WTC11 (cell line): ENCODE measurements at regions not wholly inside any gene's neighbourhood (a gene's known extent, or its start where the extent isn't known, plus 50 kb on each side); places are given as distances from the start of the nearest gene placed in this dataset.

ENCODE experiments used
- ATAC-seq: fragments of 200-7000 bp; cut with Tn5 transposase; 2 replicates; pipeline ENCODE4 v1.10.0; 2021; ENCODE audit warnings: mild to moderate bottlenecking, moderate library complexity
- CTCF ChIA-PET: fragments of 300-600 bp; sonication (Branson Sonifier 250); formaldehyde crosslinking; loops from one replicate; lab custom pipeline; 2021; ENCODE audit warnings: antibody characterized with exemption; lab: Charles Lee
- POLR2A ChIA-PET: fragments of 350-600 bp; sonication (Branson Sonifier 250); formaldehyde crosslinking; loops from one replicate; lab custom pipeline; 2021; ENCODE audit warnings: antibody characterized with exemption; lab: Charles Lee
- DNase-seq: peaks from one replicate; pipeline ENCODE4 v3.0.0; 2021; ENCODE audit warnings: low spot score
- H3K27ac Mint-ChIP-seq: 2 replicates; pipeline ENCODE4 v1.8.0; 2021; ENCODE audit warnings: mixed read lengths
- H3K27me3 Mint-ChIP-seq: 2 replicates; pipeline ENCODE4 v1.8.0; 2021; ENCODE audit warnings: low read depth, mild to moderate bottlenecking, moderate library complexity, mixed read lengths
- H3K36me3 Mint-ChIP-seq: 2 replicates; pipeline ENCODE4 v1.8.0; 2021; ENCODE audit warnings: mixed read lengths
- H3K4me1 Mint-ChIP-seq: 2 replicates; pipeline ENCODE4 v1.8.0; 2022; ENCODE audit warnings: mixed read lengths
- H3K4me3 Mint-ChIP-seq: 2 replicates; pipeline ENCODE4 v1.8.0; 2021; ENCODE audit warnings: mild to moderate bottlenecking, moderate library complexity, mixed read lengths
- H3K9me3 Mint-ChIP-seq: 2 replicates; pipeline ENCODE4 v1.8.0; 2021; ENCODE audit warnings: mixed read lengths
- ARID4B ChIP-seq: sonication (generic); formaldehyde crosslinking; IDR thresholded peaks from 2 replicates; pipeline ENCODE4 v1.8.0; 2023; ENCODE audit warnings: missing genetic modification reagents, mild to moderate bottlenecking, borderline replicate concordance
- ATF1 ChIP-seq: sonication (generic); formaldehyde crosslinking; IDR thresholded peaks from 2 replicates; pipeline ENCODE4 v1.8.1; 2023; ENCODE audit warnings: mild to moderate bottlenecking, moderate library complexity, missing genetic modification reagents
- ATF6 ChIP-seq: sonication (generic); formaldehyde crosslinking; IDR thresholded peaks from 2 replicates; pipeline ENCODE4 v1.8.1; 2023; ENCODE audit warnings: mild to moderate bottlenecking, missing genetic modification reagents
- CREB1 ChIP-seq: sonication (generic); formaldehyde crosslinking; IDR thresholded peaks from 2 replicates; pipeline ENCODE4 v1.8.0; 2023; ENCODE audit warnings: mild to moderate bottlenecking, missing genetic modification reagents
- CREM ChIP-seq: sonication (generic); formaldehyde crosslinking; IDR thresholded peaks from 2 replicates; pipeline ENCODE4 v1.8.1; 2022; ENCODE audit warnings: mild to moderate bottlenecking, missing genetic modification reagents, moderate library complexity
- E2F5 ChIP-seq: sonication (generic); formaldehyde crosslinking; IDR thresholded peaks from 2 replicates; pipeline ENCODE4 v1.8.1; 2022; ENCODE audit warnings: mild to moderate bottlenecking, moderate library complexity, missing genetic modification reagents
- FOXJ3 ChIP-seq: sonication (generic); formaldehyde crosslinking; IDR thresholded peaks from 2 replicates; pipeline ENCODE4 v1.9.0; 2021; ENCODE audit warnings: missing genetic modification reagents, mild to moderate bottlenecking, borderline replicate concordance
- GABPB1 ChIP-seq: sonication (generic); formaldehyde crosslinking; IDR thresholded peaks from 2 replicates; pipeline ENCODE4 v1.8.1; 2023; ENCODE audit warnings: mild to moderate bottlenecking, missing genetic modification reagents
- GTF2I ChIP-seq: fragments of 250-450 bp; sonication (Bioruptor Pico); conservative IDR thresholded peaks from 2 replicates; pipeline ENCODE4 v1.4.0; 2021; ENCODE audit warnings: mild to moderate bottlenecking
- NR2C2 ChIP-seq: sonication (generic); formaldehyde crosslinking; IDR thresholded peaks from 2 replicates; pipeline ENCODE4 v1.8.0; 2022; ENCODE audit warnings: mild to moderate bottlenecking, missing genetic modification reagents
- SOX15 ChIP-seq: fragments of 250-450 bp; sonication (Bioruptor Pico); IDR thresholded peaks from 2 replicates; pipeline ENCODE4 v1.9.0; 2021; ENCODE audit warnings: mild to moderate bottlenecking
- TEAD1 ChIP-seq: sonication (generic); formaldehyde crosslinking; IDR thresholded peaks from 2 replicates; pipeline ENCODE4 v1.8.0; 2022; ENCODE audit warnings: mild to moderate bottlenecking, missing genetic modification reagents
- ZMAT4 ChIP-seq: fragments of 250-450 bp; sonication (Bioruptor Pico); IDR thresholded peaks from 2 replicates; pipeline ENCODE4 v1.9.0; 2021; ENCODE audit warnings: mild to moderate bottlenecking
- ZNF219 ChIP-seq: sonication (generic); formaldehyde crosslinking; IDR thresholded peaks from 2 replicates; pipeline ENCODE4 v1.8.0; 2023; ENCODE audit warnings: missing genetic modification reagents, mild to moderate bottlenecking, borderline replicate concordance
- ZNF512 ChIP-seq: sonication (generic); formaldehyde crosslinking; IDR thresholded peaks from 2 replicates; pipeline ENCODE4 v1.8.1; 2022; ENCODE audit warnings: missing genetic modification reagents, borderline replicate concordance
- TF ChIP-seq, protein P1 (sequence below): sonication (generic); formaldehyde crosslinking; IDR thresholded peaks from 2 replicates; pipeline ENCODE4 v1.8.1; 2023; ENCODE audit warnings: mild to moderate bottlenecking, moderate library complexity, missing genetic modification reagents
- TF ChIP-seq, protein P2 (sequence below): sonication (generic); formaldehyde crosslinking; conservative IDR thresholded peaks from 2 replicates; pipeline ENCODE4 v1.8.1; 2022; ENCODE audit warnings: mild to moderate bottlenecking, missing genetic modification reagents
- TF ChIP-seq, protein P3 (sequence below): sonication (generic); formaldehyde crosslinking; conservative IDR thresholded peaks from 2 replicates; pipeline ENCODE4 v1.8.1; 2023; ENCODE audit warnings: mild to moderate bottlenecking, low read depth, missing genetic modification reagents, moderate library complexity
- TF ChIP-seq, protein P4 (sequence below): sonication (generic); formaldehyde crosslinking; IDR thresholded peaks from 2 replicates; pipeline ENCODE4 v1.8.0; 2022; ENCODE audit warnings: mild to moderate bottlenecking, missing genetic modification reagents

DNA sequence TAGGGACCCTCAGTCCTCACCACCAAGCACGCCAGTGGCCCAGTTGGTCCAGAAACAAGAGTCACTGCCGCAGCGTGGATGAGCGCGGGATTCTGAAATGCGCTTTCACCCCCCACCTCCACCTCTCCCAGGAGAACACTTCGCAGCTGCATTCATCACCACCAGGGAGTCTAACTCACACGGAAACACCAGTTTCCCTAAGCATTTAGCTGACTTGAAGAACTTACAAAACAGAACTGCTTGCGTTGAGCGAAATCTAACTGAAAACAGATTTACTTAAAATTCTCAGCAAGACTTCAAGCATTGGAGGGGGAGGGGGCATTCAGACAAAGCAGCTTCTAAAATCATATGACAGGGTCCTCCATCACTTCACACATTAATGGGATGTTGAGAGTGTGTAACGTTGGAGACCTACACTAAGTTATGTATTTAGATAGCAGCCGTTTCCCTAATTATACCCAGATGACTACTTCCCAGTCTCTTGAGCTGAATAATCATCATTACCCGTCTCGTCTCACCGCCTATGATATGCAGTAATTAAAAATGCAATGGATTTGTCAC, 258.2 kb upstream of the IRS2 start:
- H3K27me3 Mint-ChIP-seq, result no peaks in the 10 kb centered on the region
- H3K4me1 Mint-ChIP-seq, result peaks cover 13% of the 10 kb centered on the region
- DNase-seq (no peak), ATAC-seq (peak; percentile 63; the same call in 1 of the 2 replicates)
- ChIA-PET POLR2A (no interaction called here), CTCF (interaction anchor here (0.5 kb wide), 1 partner anchor 62 kb away, joined by 3 read pairs; no protein-coding TSS in a partner anchor)
- H3K36me3 Mint-ChIP-seq, result no peaks in the 10 kb centered on the region; the same call in 1 of the 2 replicates
- H3K27ac Mint-ChIP-seq, result no peak overlapping the region
- H3K4me3 Mint-ChIP-seq, result no peak overlapping the region
- H3K9me3 Mint-ChIP-seq, result peaks cover 4% of the 10 kb centered on the region; the same call in 1 of the 2 replicates
- TF ChIP-seq CREB1, result no peak
- TF ChIP-seq, protein P1, sequence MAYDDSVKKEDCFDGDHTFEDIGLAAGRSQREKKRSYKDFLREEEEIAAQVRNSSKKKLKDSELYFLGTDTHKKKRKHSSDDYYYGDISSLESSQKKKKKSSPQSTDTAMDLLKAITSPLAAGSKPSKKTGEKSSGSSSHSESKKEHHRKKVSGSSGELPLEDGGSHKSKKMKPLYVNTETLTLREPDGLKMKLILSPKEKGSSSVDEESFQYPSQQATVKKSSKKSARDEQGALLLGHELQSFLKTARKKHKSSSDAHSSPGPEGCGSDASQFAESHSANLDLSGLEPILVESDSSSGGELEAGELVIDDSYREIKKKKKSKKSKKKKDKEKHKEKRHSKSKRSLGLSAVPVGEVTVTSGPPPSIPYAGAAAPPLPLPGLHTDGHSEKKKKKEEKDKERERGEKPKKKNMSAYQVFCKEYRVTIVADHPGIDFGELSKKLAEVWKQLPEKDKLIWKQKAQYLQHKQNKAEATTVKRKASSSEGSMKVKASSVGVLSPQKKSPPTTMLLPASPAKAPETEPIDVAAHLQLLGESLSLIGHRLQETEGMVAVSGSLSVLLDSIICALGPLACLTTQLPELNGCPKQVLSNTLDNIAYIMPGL, result no peak
- no peak for TF ChIP-seq FOXJ3 (CRISPR knock-in tag)
- no peak for TF ChIP-seq E2F5 (CRISPR knock-in tag)
- TF ChIP-seq SOX15 (CRISPR knock-in tag), result no peak
- TF ChIP-seq TEAD1 (CRISPR knock-in tag), result no peak
- TF ChIP-seq, protein P2, sequence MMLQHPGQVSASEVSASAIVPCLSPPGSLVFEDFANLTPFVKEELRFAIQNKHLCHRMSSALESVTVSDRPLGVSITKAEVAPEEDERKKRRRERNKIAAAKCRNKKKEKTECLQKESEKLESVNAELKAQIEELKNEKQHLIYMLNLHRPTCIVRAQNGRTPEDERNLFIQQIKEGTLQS (CRISPR knock-in tag), result no peak
- no peak for TF ChIP-seq GABPB1 (CRISPR knock-in tag)
- TF ChIP-seq, protein P3, sequence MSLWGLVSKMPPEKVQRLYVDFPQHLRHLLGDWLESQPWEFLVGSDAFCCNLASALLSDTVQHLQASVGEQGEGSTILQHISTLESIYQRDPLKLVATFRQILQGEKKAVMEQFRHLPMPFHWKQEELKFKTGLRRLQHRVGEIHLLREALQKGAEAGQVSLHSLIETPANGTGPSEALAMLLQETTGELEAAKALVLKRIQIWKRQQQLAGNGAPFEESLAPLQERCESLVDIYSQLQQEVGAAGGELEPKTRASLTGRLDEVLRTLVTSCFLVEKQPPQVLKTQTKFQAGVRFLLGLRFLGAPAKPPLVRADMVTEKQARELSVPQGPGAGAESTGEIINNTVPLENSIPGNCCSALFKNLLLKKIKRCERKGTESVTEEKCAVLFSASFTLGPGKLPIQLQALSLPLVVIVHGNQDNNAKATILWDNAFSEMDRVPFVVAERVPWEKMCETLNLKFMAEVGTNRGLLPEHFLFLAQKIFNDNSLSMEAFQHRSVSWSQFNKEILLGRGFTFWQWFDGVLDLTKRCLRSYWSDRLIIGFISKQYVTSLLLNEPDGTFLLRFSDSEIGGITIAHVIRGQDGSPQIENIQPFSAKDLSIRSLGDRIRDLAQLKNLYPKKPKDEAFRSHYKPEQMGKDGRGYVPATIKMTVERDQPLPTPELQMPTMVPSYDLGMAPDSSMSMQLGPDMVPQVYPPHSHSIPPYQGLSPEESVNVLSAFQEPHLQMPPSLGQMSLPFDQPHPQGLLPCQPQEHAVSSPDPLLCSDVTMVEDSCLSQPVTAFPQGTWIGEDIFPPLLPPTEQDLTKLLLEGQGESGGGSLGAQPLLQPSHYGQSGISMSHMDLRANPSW (CRISPR knock-in tag), result no peak
- TF ChIP-seq ZNF512 (CRISPR knock-in tag), result no peak
- no peak for TF ChIP-seq NR2C2
- TF ChIP-seq ZNF219, result no peak
- TF ChIP-seq GTF2I, result no peak
- no peak for TF ChIP-seq ATF6 (CRISPR knock-in tag)
- TF ChIP-seq, all 79 proteins: peak for 0

- ChIA-PET CTCF (no interaction called here), POLR2A (no interaction called here)
- Mint-ChIP-seq H3K36me3 (no peaks in the 10 kb centered on the region; the same call in 1 of the 2 replicates), H3K9me3 (peaks cover 4% of the 10 kb centered on the region; the same call in 1 of the 2 replicates), H3K4me3 (no peak overlapping the region), H3K4me1 (peaks cover 8% of the 10 kb centered on the region), H3K27me3 (no peaks in the 10 kb centered on the region), H3K27ac (no peak overlapping the region)
- DNase-seq, result no peak
- ATAC-seq, result no peak
- TF ChIP-seq ARID4B (CRISPR knock-in tag) (no peak), ZMAT4 (CRISPR knock-in tag) (no peak), ATF1 (CRISPR knock-in tag) (no peak), CREM (no peak)
- TF ChIP-seq, protein P4, sequence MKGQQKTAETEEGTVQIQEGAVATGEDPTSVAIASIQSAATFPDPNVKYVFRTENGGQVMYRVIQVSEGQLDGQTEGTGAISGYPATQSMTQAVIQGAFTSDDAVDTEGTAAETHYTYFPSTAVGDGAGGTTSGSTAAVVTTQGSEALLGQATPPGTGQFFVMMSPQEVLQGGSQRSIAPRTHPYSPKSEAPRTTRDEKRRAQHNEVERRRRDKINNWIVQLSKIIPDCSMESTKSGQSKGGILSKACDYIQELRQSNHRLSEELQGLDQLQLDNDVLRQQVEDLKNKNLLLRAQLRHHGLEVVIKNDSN, result no peak
Observed at GRCh38 chr13:110042253-110042950, 256.0 kb upstream of the IRS2 start.
